H9 (cell line): ENCODE measurements at regions not wholly inside any gene's neighbourhood (a gene's known extent, or its start where the extent isn't known, plus 50 kb on each side); places are given as distances from the start of the nearest gene placed in this dataset.

Source experiments
- DNase-seq: peaks from one replicate; pipeline ENCODE4 v3.0.0-alpha.2; 2017
- H2AFZ ChIP-seq: one replicate; pipeline ENCODE4 v1.6.1; 2013; ENCODE audit warnings: mild to moderate bottlenecking, low read length, control low read depth, moderate library complexity
- H2AK5ac ChIP-seq: 2 replicates; pipeline ENCODE4 v1.6.1; 2013; ENCODE audit warnings: low read length, control low read depth, mixed read lengths; ENCODE audit not compliant: insufficient read length
- H2BK120ac ChIP-seq: one replicate; pipeline ENCODE4 v1.6.1; 2013; ENCODE audit warnings: low read depth, mild to moderate bottlenecking, low read length, control low read depth, inconsistent platforms; ENCODE audit not compliant: poor library complexity, severe bottlenecking
- H2BK12ac ChIP-seq: 2 replicates; pipeline ENCODE4 v1.6.1; 2013; ENCODE audit warnings: low read length, control low read depth, mixed read lengths, low read depth; ENCODE audit not compliant: insufficient read length
- H2BK15ac ChIP-seq: 2 replicates; pipeline ENCODE4 v1.6.1; 2013; ENCODE audit warnings: low read depth, low read length, control low read depth
- H2BK20ac ChIP-seq: one replicate; pipeline ENCODE4 v1.6.1; 2013; ENCODE audit warnings: low read depth, mild to moderate bottlenecking, low read length, control low read depth, inconsistent platforms; ENCODE audit not compliant: poor library complexity, severe bottlenecking
- H2BK5ac ChIP-seq: 2 replicates; pipeline ENCODE4 v1.6.1; 2013; ENCODE audit warnings: low read length, control low read depth, mixed read lengths; ENCODE audit not compliant: insufficient read length
- H3K14ac ChIP-seq: 2 replicates; pipeline ENCODE4 v1.6.1; 2013; ENCODE audit warnings: low read length, control low read depth; ENCODE audit not compliant: insufficient read depth
- H3K18ac ChIP-seq: 2 replicates; pipeline ENCODE4 v1.6.1; 2013; ENCODE audit warnings: low read depth, mild to moderate bottlenecking, mixed read lengths, low read length, control low read depth; ENCODE audit not compliant: insufficient read length
- H3K23ac ChIP-seq: 2 replicates; pipeline ENCODE4 v1.6.1; 2013; ENCODE audit warnings: low read length, control low read depth, mixed read lengths, low read depth; ENCODE audit not compliant: insufficient read length
- H3K23me2 ChIP-seq: 2 replicates; pipeline ENCODE4 v1.6.1; 2013; ENCODE audit warnings: low read depth, mild to moderate bottlenecking, mixed read lengths, low read length, control low read depth; ENCODE audit not compliant: insufficient read length, poor library complexity, severe bottlenecking
- H3K27ac ChIP-seq: 2 replicates; pipeline ENCODE4 v1.5.1; 2013; ENCODE audit warnings: low read length, control low read depth, mixed read lengths, low read depth; ENCODE audit not compliant: insufficient read length
- H3K27me3 ChIP-seq: 2 replicates; pipeline ENCODE4 v1.6.1; 2013; ENCODE audit warnings: low read length, control low read depth, inconsistent platforms; ENCODE audit not compliant: insufficient read depth
- H3K4ac ChIP-seq: 2 replicates; pipeline ENCODE4 v1.6.1; 2013; ENCODE audit warnings: low read depth, mild to moderate bottlenecking, control low read depth, inconsistent platforms, low read length, moderate library complexity
- H3K4me1 ChIP-seq: 2 replicates; pipeline ENCODE4 v1.6.1; 2013; ENCODE audit warnings: low read length, control low read depth, inconsistent platforms; ENCODE audit not compliant: insufficient read depth
- H3K4me2 ChIP-seq: 2 replicates; pipeline ENCODE4 v1.6.1; 2013; ENCODE audit warnings: low read length, control low read depth, mixed read lengths; ENCODE audit not compliant: insufficient read length, insufficient read depth
- H3K56ac ChIP-seq: 2 replicates; pipeline ENCODE4 v1.6.1; 2013; ENCODE audit warnings: low read depth, mild to moderate bottlenecking, mixed read lengths, low read length, control low read depth; ENCODE audit not compliant: insufficient read length
- H3K79me1 ChIP-seq: 2 replicates; pipeline ENCODE4 v1.6.1; 2013; ENCODE audit warnings: low read depth, mild to moderate bottlenecking, moderate library complexity, low read length, control low read depth, inconsistent platforms; ENCODE audit not compliant: insufficient read depth, poor library complexity, severe bottlenecking
- H3K79me2 ChIP-seq: 2 replicates; pipeline ENCODE4 v1.6.1; 2013; ENCODE audit warnings: low read length, control low read depth, inconsistent platforms; ENCODE audit not compliant: insufficient read depth
- H3K9ac ChIP-seq: 2 replicates; pipeline ENCODE4 v1.6.1; 2013; ENCODE audit warnings: low read length, control low read depth, mixed read lengths; ENCODE audit not compliant: insufficient read length; ENCODE audit errors: extremely low read depth
- H3K9me3 ChIP-seq: one replicate; pipeline ENCODE4 v1.6.1; 2013; ENCODE audit warnings: low read depth, low read length, inconsistent platforms; ENCODE audit not compliant: control insufficient read depth
- H3T11ph ChIP-seq: one replicate; pipeline ENCODE4 v1.6.1; 2013; ENCODE audit warnings: mild to moderate bottlenecking, low read length, control low read depth, inconsistent platforms
- H4K20me1 ChIP-seq: one replicate; pipeline ENCODE4 v1.6.1; 2013; ENCODE audit not compliant: control insufficient read depth, insufficient read length, insufficient read depth
- H4K5ac ChIP-seq: 2 replicates; pipeline ENCODE4 v1.6.1; 2013; ENCODE audit warnings: low read depth, mild to moderate bottlenecking, mixed read lengths, low read length, control low read depth; ENCODE audit not compliant: insufficient read length
- H4K8ac ChIP-seq: replicated peaks from 2 replicates; pipeline ENCODE4 v1.6.1; 2013; ENCODE audit warnings: low read length, control low read depth, mixed read lengths, low read depth; ENCODE audit not compliant: insufficient read length
- H4K91ac ChIP-seq: 2 replicates; pipeline ENCODE4 v1.6.1; 2013; ENCODE audit warnings: low read depth, mild to moderate bottlenecking, moderate library complexity, mixed read lengths, low read length, control low read depth; ENCODE audit not compliant: insufficient read length
- H3K27ac Mint-ChIP-seq, 3 experiments: 2 replicates in 2 of 3; 3 replicates in 1 of 3; pipeline ENCODE4 v1.8.0; 2020 to 2021; ENCODE audit warnings: mixed read lengths in 3 of 3, mild to moderate bottlenecking in 1 of 3, moderate library complexity in 1 of 3
- H3K27me3 Mint-ChIP-seq: 2 replicates; pipeline ENCODE4 v1.8.0; 2021; ENCODE audit warnings: low read depth, mild to moderate bottlenecking, moderate library complexity, mixed read lengths
- H3K36me3 Mint-ChIP-seq, 3 experiments: 2 replicates in 2 of 3; 3 replicates in 1 of 3; pipeline ENCODE4 v1.8.0; 2020 to 2021; ENCODE audit warnings: low read depth in 3 of 3, mixed read lengths in 3 of 3; ENCODE audit not compliant: insufficient read depth in 1 of 3
- H3K4me1 Mint-ChIP-seq, 2 experiments: 2 replicates each; pipeline ENCODE4 v1.8.0; 2020; ENCODE audit warnings: mixed read lengths in 2 of 2
- H3K4me3 Mint-ChIP-seq, 2 experiments: 2 replicates in 1 of 2; 3 replicates in 1 of 2; pipeline ENCODE4 v1.8.0; 2020 to 2021; ENCODE audit warnings: mild to moderate bottlenecking in 2 of 2, mixed read lengths in 2 of 2, moderate library complexity in 1 of 2
- H3K9me3 Mint-ChIP-seq, 2 experiments: 2 replicates in 1 of 2; 3 replicates in 1 of 2; pipeline ENCODE4 v1.8.0; 2020; ENCODE audit warnings: mild to moderate bottlenecking in 2 of 2, mixed read lengths in 2 of 2, moderate library complexity in 1 of 2
- WGBS: extraction: QIAGEN DNeasy Blood & Tissue Kit; methylation state at CpG from one replicate; pipeline ENCODE4 v1.1.7; 2013; ENCODE audit warnings: missing lambda C conversion rate, low lambda C conversion rate, mixed read lengths; ENCODE audit not compliant: insufficient read length; ENCODE audit errors: extremely low coverage; 5-methylcytosine and 5-hydroxymethylcytosine counted together
- TF ChIP-seq, protein P1 (sequence below): fragments of 200-600 bp; sonication (generic); conservative IDR thresholded peaks from 3 replicates; pipeline ENCODE4 v1.8.0; 2021; ENCODE audit warnings: antibody characterized with exemption, mild to moderate bottlenecking

DNA sequence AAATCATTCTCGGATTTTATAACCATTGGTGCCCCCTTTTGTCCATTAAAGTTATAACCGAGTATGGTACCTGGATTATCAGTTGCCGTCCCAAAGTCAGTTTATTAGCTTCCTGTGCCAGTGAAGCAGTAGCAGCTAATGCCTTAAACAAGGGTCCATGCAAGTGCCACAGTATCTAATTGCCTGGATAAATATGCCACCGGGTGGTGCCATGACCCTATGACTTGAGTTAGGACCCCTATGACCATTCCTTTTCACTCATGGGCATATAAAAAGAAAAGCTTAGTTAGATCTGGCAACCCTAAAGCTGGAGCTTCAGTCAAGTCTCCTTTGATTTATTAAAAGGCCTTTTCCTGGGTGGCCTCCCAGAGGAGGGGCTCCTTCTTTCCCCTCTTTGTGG lies 1314.6 kb downstream of the TMEM121 start:
- H3K36me3 Mint-ChIP-seq = peaks cover 7 to 22% (median 17%) of the 10 kb centered on the region in 3 experiments
- H3K14ac ChIP-seq = no peak overlapping the region
- no peaks in the 10 kb centered on the region for H3K27me3 ChIP-seq
- H3K27me3 Mint-ChIP-seq = no peaks in the 10 kb centered on the region; the same call in 1 of the 2 replicates
- H3K79me1 ChIP-seq = no peaks in the 10 kb centered on the region
- no peak overlapping the region for H3K27ac ChIP-seq
- no peak for DNase-seq
- H3K56ac ChIP-seq = no peak overlapping the region
- H4K91ac ChIP-seq = no peak overlapping the region
- H3T11ph ChIP-seq = no peak overlapping the region
- TF ChIP-seq, protein P1, sequence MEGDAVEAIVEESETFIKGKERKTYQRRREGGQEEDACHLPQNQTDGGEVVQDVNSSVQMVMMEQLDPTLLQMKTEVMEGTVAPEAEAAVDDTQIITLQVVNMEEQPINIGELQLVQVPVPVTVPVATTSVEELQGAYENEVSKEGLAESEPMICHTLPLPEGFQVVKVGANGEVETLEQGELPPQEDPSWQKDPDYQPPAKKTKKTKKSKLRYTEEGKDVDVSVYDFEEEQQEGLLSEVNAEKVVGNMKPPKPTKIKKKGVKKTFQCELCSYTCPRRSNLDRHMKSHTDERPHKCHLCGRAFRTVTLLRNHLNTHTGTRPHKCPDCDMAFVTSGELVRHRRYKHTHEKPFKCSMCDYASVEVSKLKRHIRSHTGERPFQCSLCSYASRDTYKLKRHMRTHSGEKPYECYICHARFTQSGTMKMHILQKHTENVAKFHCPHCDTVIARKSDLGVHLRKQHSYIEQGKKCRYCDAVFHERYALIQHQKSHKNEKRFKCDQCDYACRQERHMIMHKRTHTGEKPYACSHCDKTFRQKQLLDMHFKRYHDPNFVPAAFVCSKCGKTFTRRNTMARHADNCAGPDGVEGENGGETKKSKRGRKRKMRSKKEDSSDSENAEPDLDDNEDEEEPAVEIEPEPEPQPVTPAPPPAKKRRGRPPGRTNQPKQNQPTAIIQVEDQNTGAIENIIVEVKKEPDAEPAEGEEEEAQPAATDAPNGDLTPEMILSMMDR = no peak
- H3K18ac ChIP-seq = no peak overlapping the region
- H3K4me3 Mint-ChIP-seq = no peak overlapping the region
- no peak overlapping the region for H3K4ac ChIP-seq
- H3K23ac ChIP-seq = no peak overlapping the region
- no peak overlapping the region for H2AK5ac ChIP-seq
- no peak overlapping the region for H3K27ac Mint-ChIP-seq
- no peaks in the 10 kb centered on the region for H3K4me1 Mint-ChIP-seq
- no peak overlapping the region for H2BK120ac ChIP-seq
- WGBS = no CpG with 5 or more reads among the region's 4 CpGs
- H3K79me2 ChIP-seq = no peaks in the 10 kb centered on the region
- H2BK5ac ChIP-seq = no peak overlapping the region
- H2BK12ac ChIP-seq = no peak overlapping the region
- no peak overlapping the region for H2BK20ac ChIP-seq
- no peak overlapping the region for H2AFZ ChIP-seq
- no peak overlapping the region for H3K9ac ChIP-seq
- no peaks in the 10 kb centered on the region for H3K23me2 ChIP-seq
- no peak overlapping the region for H2BK15ac ChIP-seq
- H3K9me3 Mint-ChIP-seq = peaks cover 96 to 99% of the 10 kb centered on the region in 2 experiments
- H3K9me3 ChIP-seq = peaks cover 100% of the 10 kb centered on the region
- H3K4me2 ChIP-seq = no peak overlapping the region
- no peaks in the 10 kb centered on the region for H3K4me1 ChIP-seq
- no peaks in the 10 kb centered on the region for H4K20me1 ChIP-seq
- no peak overlapping the region for H4K8ac ChIP-seq
- H4K5ac ChIP-seq = no peak overlapping the region
